ENCODE measurements at regions not wholly inside any gene's neighbourhood (a gene's known extent, or its start where the extent isn't known, plus 50 kb on each side); places are given as distances from the start of the nearest gene placed in this dataset.
"Not testable (repeated sequence)": the region's sequence is repeated elsewhere in the genome, so short reads cannot be mapped to it uniquely, and the experiment has no call there.

DNA sequence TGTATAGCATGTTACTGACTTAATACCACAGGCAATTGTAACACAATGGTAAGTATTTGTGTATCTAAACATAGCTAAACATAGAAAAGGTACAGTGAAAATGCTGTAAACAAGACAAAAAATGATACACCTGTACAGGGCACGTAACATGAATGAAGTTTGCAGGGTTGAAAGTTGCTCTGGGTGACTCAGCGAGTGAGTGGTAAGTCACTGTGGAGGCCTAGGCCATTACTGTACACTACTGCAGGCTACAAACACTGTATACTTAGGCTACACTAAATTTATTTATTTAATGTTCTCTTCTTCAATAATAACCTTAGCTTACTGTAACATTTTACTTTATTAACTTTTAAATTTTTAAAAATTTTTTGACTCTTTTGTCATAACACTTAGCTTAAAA lies 158.4 kb downstream of the IPO8 start:
- Histone ChIP-seq H3K27me3 (no peaks in the 10 kb centered on the region), H3K4me3 (no peak overlapping the region), H3K27ac (no peak overlapping the region), H3K9me3 (no peaks in the 10 kb centered on the region), H3K36me3 (no peaks in the 10 kb centered on the region), H3K4me1 (no peaks in the 10 kb centered on the region)
- WGBS, 2 donors (ENCODE audit: low coverage in 1 of 2), result 94 to 95% methylated on average over 2 of the region's 2 CpGs
- ATAC-seq, result no peak
- TF ChIP-seq POLR2AphosphoS5 (IDR thresholded peaks at IDR 0.05), result no peak
- TF ChIP-seq, protein P1, sequence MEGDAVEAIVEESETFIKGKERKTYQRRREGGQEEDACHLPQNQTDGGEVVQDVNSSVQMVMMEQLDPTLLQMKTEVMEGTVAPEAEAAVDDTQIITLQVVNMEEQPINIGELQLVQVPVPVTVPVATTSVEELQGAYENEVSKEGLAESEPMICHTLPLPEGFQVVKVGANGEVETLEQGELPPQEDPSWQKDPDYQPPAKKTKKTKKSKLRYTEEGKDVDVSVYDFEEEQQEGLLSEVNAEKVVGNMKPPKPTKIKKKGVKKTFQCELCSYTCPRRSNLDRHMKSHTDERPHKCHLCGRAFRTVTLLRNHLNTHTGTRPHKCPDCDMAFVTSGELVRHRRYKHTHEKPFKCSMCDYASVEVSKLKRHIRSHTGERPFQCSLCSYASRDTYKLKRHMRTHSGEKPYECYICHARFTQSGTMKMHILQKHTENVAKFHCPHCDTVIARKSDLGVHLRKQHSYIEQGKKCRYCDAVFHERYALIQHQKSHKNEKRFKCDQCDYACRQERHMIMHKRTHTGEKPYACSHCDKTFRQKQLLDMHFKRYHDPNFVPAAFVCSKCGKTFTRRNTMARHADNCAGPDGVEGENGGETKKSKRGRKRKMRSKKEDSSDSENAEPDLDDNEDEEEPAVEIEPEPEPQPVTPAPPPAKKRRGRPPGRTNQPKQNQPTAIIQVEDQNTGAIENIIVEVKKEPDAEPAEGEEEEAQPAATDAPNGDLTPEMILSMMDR (IDR thresholded peaks at IDR 0.05), result no peak
- no peak for TF ChIP-seq EP300 (IDR thresholded peaks at IDR 0.05)
- TF ChIP-seq POLR2A (IDR thresholded peaks at IDR 0.05), result no peak

DNA sequence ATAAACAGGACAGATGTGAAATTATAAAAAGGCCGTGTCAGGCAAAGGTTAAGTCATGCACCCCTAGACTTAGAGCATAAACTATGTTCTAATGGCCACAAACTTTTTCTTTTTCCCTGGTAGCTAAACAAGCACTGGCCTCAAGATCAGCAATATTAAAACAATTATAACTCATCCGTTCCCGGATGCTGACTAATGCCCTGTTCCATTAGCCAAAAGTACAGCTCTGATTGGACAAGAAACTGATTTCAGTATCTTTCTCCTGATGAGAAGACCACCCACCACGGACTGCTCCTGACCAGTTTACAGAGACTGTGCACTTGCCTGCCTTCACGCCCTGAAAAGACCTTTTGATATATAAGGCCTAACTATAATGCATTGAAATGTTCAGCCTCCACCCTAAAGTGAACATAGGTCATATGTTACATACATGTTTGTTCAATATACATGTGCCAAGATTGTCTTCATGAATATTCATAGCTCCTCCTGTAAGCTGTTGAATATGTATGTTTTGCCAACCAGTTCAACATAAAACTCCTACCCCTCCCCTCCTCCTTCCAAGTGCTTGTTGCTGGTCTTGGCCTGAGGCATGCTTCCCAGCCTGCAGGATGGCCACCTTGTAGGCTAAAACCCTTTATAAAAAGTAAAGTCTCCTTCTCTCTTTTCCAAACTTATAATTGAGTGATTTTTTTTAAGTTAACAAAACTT lies 162.0 kb downstream of the IPO8 start:
- H3K4me3 ChIP-seq, result no peak overlapping the region
- no peaks in the 10 kb centered on the region for H3K36me3 ChIP-seq
- TF ChIP-seq POLR2AphosphoS5 (IDR thresholded peaks at IDR 0.05) (no peak), EP300 (IDR thresholded peaks at IDR 0.05) (no peak), POLR2A (IDR thresholded peaks at IDR 0.05) (no peak)
- TF ChIP-seq, protein P1 (IDR thresholded peaks at IDR 0.05), result no peak
- ATAC-seq, result peak; percentile 25
- H3K9me3 ChIP-seq, result no peaks in the 10 kb centered on the region
- 41 to 68% methylated on average over 5 of the region's 5 CpGs for WGBS, 2 donors (ENCODE audit: low coverage in 1 of 2)
- no peaks in the 10 kb centered on the region for H3K27me3 ChIP-seq
- H3K27ac ChIP-seq, result no peak overlapping the region
- no peaks in the 10 kb centered on the region for H3K4me1 ChIP-seq

DNA sequence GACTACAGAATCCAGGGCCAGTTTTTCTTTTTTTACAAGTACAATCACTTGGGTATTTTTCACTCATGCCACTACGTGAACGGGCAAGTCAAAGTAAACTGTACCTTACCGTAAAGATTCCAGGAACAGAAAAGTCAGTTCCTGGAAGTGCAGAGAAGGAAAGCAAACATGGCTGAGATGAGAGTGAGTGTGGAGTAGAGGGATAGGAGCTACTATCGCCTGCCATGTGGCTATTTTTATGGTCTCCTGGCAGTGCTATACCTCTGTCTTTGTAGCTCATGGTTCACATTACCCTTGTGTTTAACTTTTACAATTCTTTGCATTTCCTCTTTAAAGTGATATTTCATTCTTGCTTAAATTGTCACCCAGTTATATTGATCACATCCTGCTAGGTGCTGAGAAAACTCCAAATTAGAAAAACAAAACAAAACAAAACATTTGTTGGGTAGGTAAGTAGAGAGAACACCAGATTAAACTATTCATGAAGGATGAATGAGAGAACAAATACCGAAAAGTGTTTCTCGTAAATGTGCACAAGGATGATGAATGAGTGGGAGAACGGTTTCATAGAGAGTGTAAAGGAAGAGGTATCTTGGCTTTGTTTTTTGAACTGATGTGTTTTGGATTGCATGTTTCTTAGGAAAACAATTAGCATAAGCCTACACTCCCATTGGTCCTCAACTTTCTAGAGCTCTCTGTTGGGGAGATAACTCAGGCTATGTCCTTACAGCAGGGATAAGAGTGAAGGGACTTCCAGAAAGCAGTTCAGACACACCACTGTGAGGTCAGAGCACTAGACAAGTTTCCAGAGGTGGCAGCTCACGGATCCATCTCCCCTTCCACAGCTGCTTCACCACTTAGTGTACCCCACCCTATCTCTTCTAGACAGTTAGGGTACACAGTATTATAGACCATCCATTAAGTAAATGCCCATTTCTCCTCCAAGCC lies 163.7 kb downstream of the IPO8 start:
- ATAC-seq, result no peak
- no peak overlapping the region for H3K27ac ChIP-seq
- no peaks in the 10 kb centered on the region for H3K4me1 ChIP-seq
- no peaks in the 10 kb centered on the region for H3K9me3 ChIP-seq
- no peak overlapping the region for H3K4me3 ChIP-seq
- H3K36me3 ChIP-seq, result no peaks in the 10 kb centered on the region
- TF ChIP-seq POLR2AphosphoS5 (IDR thresholded peaks at IDR 0.05) (no peak), POLR2A (IDR thresholded peaks at IDR 0.05) (no peak), EP300 (IDR thresholded peaks at IDR 0.05) (no peak)
- WGBS, 2 donors (ENCODE audit: low coverage in 1 of 2), result 78 to 92% methylated on average over 8 of the region's 8 CpGs
- no peaks in the 10 kb centered on the region for H3K27me3 ChIP-seq

DNA sequence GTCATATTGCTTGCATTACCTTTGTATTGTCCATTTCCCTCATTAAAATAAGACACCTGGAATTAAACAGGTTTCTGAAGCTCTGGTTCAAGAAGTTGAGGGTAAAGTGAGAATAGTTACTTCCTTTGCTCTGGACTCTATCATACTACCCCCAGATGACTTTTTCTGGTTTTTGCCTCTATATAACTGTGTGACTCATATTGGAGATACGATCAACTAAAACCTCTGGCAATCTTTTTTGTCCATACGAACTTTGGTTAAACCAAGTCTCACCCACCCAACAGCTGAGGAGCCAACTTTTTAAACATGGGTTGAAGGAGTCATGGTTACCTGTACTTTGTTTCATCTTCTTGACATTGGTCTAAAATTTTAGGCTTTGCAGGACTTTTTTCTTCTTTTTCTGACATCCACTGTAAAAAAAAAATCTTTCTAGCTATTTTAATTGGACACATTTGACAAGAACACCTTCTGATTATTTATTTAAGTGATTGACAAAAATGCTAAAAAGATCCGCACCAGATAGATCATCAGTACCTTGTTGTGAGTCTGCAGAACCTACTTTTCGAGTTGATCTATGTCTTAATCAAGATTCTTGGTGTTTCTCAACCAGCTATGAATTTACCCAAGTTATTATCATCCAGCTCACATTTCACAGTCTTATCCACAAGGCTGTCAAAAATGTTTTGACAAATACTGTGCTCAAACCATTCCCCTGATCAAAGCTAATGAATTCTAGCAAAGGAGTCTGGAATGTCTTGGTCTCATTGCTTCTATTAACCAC lies 166.0 kb downstream of the IPO8 start:
- 78 to 87% methylated on average over 4 of the region's 4 CpGs for WGBS, 2 donors (ENCODE audit: low coverage in 1 of 2)
- no peak overlapping the region for H3K4me3 ChIP-seq
- H3K27me3 ChIP-seq, result no peaks in the 10 kb centered on the region
- no peaks in the 10 kb centered on the region for H3K9me3 ChIP-seq
- no peaks in the 10 kb centered on the region for H3K4me1 ChIP-seq
- H3K27ac ChIP-seq, result no peak overlapping the region
- no peak for TF ChIP-seq POLR2A (IDR thresholded peaks at IDR 0.05)
- TF ChIP-seq, protein P1 (IDR thresholded peaks at IDR 0.05), result no peak
- TF ChIP-seq EP300 (IDR thresholded peaks at IDR 0.05), result no peak
- no peak for TF ChIP-seq POLR2AphosphoS5 (IDR thresholded peaks at IDR 0.05)
- ATAC-seq, result no peak
- H3K36me3 ChIP-seq, result no peaks in the 10 kb centered on the region

DNA sequence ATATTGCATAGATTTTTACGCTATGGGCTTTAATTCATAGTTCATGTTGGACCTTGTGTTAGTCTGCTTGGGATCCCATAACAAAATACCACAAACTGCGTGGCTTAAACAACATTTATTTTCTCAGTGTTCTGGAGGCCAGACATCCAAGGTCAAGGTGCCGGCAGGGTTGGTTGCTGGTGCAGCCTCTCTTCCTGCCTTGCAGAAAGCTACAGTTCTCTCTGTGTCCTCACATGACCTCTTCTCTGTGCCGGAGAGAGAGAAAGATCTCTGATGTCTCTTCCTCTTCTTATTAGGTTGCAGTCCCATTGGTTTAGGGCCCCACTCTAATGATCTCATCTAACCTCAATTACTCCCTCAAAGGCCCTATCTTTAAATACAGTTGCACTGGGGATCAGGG lies 170.5 kb downstream of the IPO8 start:
- Histone ChIP-seq H3K27ac (no peak overlapping the region), H3K27me3 (no peaks in the 10 kb centered on the region), H3K9me3 (no peaks in the 10 kb centered on the region), H3K4me3 (no peak overlapping the region), H3K4me1 (no peaks in the 10 kb centered on the region), H3K36me3 (no peaks in the 10 kb centered on the region)
- 59 to 80% methylated on average over 2 to 4 of the region's 4 CpGs for WGBS, 2 donors (ENCODE audit: low coverage in 1 of 2)
- TF ChIP-seq, protein P1 (IDR thresholded peaks at IDR 0.05), result no peak
- no peak for TF ChIP-seq POLR2AphosphoS5 (IDR thresholded peaks at IDR 0.05)
- no peak for TF ChIP-seq EP300 (IDR thresholded peaks at IDR 0.05)
- TF ChIP-seq POLR2A (IDR thresholded peaks at IDR 0.05), result no peak
- no peak for ATAC-seq

DNA sequence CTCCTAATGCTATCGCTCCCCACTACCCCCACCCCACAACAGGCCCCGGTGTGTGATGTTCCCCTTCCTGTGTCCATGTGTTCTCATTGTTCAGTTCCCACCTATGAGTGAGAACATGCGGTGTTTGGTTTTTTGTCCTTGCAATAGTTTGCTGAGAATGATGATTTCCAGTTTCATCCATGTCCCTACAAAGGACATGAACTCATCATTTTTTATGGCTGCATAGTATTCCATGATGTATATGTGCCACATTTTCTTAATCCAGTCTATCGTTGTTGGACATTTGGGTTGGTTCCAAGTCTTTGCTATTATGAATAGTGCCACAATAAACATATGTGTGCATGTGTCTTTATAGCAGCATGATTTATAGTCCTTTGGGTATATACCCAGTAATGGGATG lies 175.4 kb downstream of the IPO8 start:
- not testable (repeated sequence) for H3K36me3 ChIP-seq, H3K27ac ChIP-seq, H3K9me3 ChIP-seq, ATAC-seq, H3K27me3 ChIP-seq, H3K4me3 ChIP-seq, H3K4me1 ChIP-seq
- WGBS, 2 donors (ENCODE audit: low coverage in 1 of 2), result 100% methylated on average over 1 of the region's 4 CpGs

All from gastroesophageal sphincter (tissue), 4 donors.